ENCODE measurements at regions not wholly inside any gene's neighbourhood (a gene's known extent, or its start where the extent isn't known, plus 50 kb on each side); places are given as distances from the start of the nearest gene placed in this dataset.

DNA sequence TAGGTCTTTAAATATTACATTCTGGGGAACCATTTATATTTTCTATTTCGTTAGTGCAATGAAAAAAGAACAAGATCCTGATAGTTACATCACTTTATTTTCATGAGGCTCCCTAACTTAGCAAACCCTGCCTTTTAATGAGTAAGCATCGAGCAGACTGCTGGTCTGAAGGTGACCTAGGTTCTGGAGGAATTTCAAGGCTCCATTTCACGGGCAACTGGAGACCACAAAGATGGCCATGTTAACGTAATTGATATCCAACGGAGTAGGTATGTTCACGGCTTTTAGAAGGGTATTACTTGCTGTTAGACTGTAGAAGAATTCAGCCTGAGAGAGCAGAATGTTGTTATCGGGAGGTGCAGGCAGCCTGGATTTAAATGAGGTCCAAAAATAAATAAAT lies 1597.6 kb downstream of the EFNB2 start:
- no peak for TF ChIP-seq CTCF (IDR thresholded peaks at IDR 0.05)
- no peak for TF ChIP-seq POLR2AphosphoS5 (IDR thresholded peaks at IDR 0.05; ENCODE audit: insufficient read depth in 1 of 2, low read depth in 1 of 2)
- TF ChIP-seq POLR2A (IDR thresholded peaks at IDR 0.05), result no peak

All from vagina (tissue), 2 donors.